Transverse colon (tissue), 3 donors: ENCODE measurements at regions not wholly inside any gene's neighbourhood (a gene's known extent, or its start where the extent isn't known, plus 50 kb on each side); places are given as distances from the start of the nearest gene placed in this dataset.
"Not testable (repeated sequence)": the region's sequence is repeated elsewhere in the genome, so short reads cannot be mapped to it uniquely, and the experiment has no call there.

Experiments
- POLR2A ChIP-seq: fragments of 450-650 bp; IDR thresholded peaks from one replicate; pipeline ENCODE4 v1.6.1; 2016; ENCODE audit warnings: antibody characterized with exemption, mild to moderate bottlenecking, moderate library complexity
- TF ChIP-seq, protein P1 (sequence below), 5 experiments: fragments of 200-600 bp in 3 of 5; fragments of 450-650 bp in 2 of 5; sonication (generic) in 3 of 5; IDR thresholded peaks; 1 replicate in 2 of 5; 2 replicates in 3 of 5; pipeline ENCODE4 v1.5.1; 2016 to 2017; ENCODE audit warnings: antibody characterized with exemption in 5 of 5, inconsistent platforms in 3 of 5, mild to moderate bottlenecking in 2 of 5, moderate library complexity in 1 of 5

GRCh38 chr15:20188611-20189010, 353.0 kb downstream of the GOLGA6L6 start:
- TF ChIP-seq, protein P1, sequence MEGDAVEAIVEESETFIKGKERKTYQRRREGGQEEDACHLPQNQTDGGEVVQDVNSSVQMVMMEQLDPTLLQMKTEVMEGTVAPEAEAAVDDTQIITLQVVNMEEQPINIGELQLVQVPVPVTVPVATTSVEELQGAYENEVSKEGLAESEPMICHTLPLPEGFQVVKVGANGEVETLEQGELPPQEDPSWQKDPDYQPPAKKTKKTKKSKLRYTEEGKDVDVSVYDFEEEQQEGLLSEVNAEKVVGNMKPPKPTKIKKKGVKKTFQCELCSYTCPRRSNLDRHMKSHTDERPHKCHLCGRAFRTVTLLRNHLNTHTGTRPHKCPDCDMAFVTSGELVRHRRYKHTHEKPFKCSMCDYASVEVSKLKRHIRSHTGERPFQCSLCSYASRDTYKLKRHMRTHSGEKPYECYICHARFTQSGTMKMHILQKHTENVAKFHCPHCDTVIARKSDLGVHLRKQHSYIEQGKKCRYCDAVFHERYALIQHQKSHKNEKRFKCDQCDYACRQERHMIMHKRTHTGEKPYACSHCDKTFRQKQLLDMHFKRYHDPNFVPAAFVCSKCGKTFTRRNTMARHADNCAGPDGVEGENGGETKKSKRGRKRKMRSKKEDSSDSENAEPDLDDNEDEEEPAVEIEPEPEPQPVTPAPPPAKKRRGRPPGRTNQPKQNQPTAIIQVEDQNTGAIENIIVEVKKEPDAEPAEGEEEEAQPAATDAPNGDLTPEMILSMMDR (IDR thresholded peaks at IDR 0.05), result not testable (repeated sequence)
- TF ChIP-seq POLR2A, result not testable (repeated sequence)
